Kasumi-1 (cell line): ENCODE measurements at regions not wholly inside any gene's neighbourhood (a gene's known extent, or its start where the extent isn't known, plus 50 kb on each side); places are given as distances from the start of the nearest gene placed in this dataset.
A peak's percentile ranks its signal among the peaks of the same experiment; 100 is the strongest.
"Not testable (repeated sequence)": the region's sequence is repeated elsewhere in the genome, so short reads cannot be mapped to it uniquely, and the experiment has no call there.

Experiments used
- DNase-seq, 2 experiments: peaks; one replicate each; lab custom pipeline; 2025; lab: John Stamatoyannopoulos, UW

DNA sequence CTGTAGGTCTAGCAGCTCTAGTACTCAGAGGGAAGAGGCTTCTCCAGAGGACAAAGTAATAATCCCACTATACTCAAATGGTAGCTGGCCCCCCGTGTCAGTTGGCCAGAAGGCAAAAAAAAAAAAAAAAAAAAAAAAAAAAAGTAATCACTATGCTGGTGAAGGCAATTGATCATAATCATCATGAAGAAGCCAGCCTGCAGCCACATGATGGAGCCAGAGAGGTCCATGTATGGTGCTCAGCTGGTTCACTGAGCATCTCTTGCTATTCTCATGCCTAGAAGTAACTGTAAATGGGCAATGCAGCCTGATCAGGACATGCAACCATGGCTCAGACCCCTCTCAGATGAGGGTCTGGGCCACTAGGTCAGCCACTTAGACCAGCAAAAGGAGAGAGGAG lies 378.8 kb downstream of the MED13L start:
- no peak for DNase-seq

DNA sequence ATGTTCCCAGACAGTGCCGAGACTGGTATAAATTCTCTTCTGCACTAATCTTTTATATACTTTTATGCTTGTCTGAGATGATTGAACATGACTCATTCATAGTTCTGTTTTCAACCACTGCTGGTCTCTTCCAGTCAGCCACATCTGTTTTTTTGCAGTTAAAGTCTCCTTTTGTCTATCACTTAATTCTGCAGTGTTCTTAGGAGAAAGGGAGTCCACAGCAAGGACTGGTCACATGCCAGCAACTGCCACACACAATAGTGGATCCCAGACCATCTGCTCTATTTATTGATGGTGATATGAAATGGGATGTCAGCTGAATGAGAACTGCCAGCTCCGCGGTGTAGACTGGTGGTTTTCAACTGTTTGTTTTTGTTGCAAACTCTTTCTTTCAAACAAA lies 379.8 kb downstream of the MED13L start:
- no peak for DNase-seq

DNA sequence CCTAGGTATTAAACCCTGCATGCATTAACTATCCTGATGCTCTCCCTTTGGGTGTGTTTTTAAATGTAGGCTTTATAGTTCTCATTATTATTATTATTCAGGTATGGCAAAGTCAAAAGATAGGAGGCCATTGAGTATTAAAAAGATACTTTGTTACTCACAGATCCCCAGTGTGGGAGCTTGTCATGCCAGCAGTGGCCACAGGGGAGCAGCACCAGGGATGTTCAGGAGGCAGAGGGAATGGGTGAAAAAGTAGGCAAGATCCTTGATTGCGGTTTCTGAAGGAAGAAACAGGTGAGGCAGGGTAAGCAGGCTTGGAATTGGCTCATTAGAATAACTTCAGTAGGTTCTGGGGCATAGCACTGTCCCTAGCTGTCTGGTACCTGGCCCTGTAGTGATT lies 382.2 kb downstream of the MED13L start:
- no peak for DNase-seq

DNA sequence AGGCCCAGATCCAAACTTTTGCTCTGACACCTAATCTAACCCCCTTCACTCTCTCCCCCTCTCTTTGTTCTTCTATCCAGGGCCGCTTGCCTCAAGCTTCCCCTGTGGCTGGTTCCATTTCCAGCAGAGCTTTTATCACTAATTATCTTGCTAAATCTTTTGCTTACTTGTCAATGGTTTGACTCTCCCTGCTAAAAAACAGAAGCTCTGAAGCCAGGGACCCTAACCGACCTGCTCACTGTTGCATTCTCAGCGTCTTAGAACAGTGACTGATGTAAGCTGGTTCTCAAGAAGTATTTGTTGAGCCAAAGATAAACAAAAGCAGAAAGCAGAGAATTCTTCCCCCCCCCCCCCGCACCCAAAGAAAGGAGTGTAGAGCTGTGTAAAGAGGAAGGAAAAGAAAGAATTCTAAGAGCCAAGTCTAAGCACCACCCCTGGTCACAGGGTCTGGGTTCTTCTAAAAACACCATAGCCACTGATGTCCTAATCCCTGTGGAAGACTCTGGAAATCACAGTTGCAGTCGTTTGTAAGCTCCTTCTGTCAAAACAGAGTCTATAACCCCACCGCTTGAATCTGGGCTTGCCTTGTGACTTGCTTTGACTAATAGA lies 385.8 kb downstream of the MED13L start:
- DNase-seq = no peak

DNA sequence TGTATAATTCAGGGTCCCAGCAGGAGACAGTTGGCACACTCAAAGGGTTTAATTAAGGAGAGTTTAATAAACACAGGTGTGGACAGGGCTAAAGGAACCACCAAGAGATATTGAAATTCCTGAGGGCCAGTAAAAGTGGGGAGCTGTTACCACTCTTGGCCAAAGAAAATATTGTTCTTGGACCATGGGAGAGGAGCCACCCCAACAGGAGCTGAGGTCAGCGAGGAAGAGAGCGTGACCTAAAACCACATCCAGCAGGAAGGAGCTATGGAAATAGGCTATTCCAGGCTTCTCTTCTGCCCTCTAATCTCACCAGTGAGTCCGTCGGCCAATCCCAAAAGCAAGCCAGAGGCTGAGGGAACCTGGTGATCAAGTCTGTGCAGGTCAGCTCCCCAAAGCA lies 390.8 kb downstream of the MED13L start:
- no peak for DNase-seq

DNA sequence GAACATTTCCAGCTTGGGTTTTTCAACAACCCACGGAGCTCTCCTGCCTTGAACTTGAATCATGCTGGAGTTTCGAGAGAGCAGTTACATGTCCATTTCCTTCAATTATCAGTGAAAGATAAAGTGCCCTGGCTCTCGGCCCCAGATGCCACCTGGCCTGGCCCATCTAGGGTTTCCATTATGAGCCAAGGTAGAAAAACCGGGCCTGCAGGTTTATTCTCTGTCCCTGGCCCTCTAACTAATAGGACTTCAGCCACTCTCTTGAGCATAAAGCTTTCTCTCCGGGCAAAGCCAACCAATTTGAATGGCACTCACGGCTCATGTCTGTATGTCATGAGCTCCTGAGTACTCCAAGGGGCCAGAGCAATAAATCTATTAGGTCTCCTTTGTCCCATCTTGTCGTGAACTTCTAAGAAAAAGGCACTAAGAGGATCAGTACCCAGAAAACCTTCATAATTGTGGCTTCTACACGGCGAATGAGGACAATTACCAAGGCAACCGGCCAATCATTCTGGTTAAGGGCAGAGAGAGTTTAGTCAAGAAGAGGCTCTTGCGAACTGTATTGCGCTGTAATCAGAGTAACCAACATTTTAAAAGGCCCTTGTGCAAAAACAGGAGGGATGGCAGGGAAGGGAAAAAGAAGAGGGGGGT lies 392.3 kb downstream of the MED13L start:
- no peak for DNase-seq

DNA sequence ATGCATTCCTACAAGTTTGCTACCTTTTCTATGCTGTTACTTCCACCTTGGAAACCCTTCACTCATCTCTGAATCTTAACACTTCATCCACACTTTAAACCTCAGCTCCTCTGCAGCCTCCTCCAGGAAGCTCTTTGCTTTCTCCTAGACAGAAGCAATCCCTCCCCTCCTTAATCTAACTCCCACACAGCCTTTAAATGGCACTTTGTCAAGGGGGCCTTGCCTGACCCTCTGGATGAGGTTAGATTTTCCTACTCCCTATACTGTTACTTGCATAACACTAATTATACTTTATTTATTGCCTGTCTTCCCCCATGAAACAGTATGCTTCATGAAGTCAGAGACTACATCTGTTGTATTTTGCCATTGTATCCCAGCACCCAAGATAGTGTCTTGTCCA lies 394.6 kb downstream of the MED13L start:
- no peak for DNase-seq

DNA sequence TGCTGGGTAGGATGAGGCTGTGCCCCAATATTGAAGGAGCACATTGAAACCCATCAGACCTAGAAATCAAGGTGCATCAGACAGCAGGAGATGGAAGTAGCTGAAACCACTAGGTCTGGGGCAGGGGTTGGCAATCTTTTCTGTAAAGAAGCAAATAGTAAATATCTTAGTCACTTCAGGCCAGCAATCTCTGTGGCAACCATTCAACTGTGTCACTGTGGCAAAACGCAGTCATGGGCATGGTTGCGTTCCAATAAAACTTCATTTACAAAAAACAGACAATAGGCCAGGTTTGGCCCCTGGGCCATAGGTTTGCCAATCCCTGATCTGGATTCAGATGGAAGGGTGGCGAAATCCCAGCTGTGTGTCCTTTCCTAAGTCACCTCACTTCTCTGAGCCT lies 397.3 kb downstream of the MED13L start:
- no peak for DNase-seq

DNA sequence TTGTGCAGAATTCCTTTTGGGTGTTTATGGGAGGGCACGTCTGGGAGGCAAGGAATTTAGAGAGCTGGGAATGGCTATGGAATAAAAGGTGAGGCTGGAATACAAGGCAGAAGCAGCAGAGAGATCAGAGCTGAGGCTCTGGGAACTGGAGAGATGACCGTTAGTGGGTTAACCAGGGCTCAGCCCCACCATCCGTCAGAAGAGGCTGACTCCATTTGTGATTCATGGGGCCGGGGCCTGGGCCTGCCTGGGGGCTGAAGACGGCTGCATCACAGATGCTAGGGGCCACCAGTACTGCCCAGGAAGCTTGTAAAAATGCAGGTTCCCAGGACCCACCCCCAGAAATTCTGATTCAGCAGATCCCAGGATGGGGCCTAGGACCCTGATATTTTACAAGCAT lies 398.1 kb downstream of the MED13L start:
- no peak for DNase-seq

DNA sequence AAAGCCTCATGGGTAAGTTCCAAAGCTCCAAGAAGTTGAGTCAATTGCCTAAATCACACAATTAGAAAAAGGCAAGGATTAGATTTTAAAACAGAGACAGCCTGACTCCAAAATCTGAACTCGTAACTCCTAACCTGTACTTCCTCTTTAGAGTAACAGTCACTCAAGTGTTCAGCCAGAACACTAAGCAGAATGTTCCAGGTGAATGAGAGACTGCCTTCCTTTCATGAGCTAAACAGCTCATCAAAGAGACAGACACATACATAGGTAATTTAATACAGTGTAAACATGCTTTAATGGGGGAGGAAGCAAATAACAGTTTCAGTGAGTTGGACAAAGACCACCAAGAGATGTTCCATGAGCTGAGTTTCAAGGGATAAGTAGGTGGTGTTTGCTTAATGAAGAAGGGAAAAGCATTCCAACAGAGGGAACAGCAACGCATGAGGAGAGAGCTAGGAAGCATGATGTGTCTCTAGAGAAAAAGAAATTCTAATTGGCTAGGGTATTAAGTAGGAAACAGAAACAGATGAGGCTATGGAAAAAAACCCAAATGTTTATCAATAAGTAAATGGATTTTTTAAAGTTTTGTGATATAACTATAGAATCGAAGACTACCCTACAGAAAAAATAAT lies 403.9 kb downstream of the MED13L start:
- no peak for DNase-seq

DNA sequence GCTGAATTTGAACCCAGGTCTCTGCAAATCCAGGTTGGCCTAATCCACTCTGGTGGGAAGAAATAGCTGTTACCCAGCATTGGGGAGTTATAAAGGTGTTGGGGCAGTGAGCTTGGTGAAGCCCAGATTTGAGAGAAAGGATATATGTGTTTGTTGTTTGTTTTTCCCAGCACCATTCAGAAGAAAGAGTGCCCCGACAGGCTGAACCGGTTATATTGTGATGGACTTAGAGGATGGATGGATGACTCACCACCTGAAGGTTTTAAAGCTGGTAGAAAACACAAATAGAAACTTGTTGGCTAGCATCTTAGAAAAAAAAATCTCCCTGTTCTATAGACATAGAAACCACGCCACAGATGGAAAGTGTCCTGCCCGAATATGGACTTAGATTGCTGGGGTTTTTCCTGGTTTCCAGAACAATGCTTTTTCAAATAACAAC lies 404.6 kb downstream of the MED13L start:
- DNase-seq = no peak

DNA sequence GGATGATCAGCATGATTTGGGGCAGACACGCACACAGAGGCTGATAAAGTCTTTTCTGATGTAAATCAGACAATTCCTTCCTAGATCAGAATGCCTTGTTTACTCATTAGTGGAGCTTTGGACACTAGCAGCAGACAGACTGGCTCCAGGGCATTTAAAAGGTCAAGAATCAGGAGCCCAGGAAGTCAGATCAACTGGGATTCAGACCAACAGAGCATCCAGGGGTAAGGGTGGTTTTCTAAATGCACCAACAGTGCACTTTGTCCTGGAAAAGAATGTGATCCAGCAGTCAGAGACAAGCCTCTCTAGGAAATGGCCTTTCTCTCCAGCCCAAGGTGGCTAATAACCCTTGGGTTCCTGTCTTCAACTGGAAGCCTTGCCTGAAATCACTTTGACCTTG lies 405.3 kb downstream of the MED13L start:
- DNase-seq = no peak

DNA sequence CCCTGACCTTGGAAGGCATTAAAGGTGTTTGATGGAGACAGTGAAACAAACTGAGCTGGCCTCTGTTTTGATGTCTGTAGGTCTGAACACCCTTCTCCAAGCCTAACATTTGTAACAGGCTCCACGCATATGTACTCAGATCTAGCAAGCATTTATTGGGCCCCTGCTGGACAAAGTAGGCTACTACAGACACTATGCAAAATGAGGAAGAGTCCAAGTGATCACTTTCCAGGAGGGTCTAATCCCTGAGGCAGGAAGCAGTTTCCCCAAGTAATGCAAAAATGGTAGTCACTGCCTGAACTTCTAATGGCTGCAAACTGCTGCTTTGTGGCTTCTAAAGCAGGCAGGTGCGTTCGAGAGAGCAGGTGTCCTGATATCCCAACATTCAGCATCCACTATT lies 405.8 kb downstream of the MED13L start:
- peak; percentile 69 to 71 for DNase-seq

DNA sequence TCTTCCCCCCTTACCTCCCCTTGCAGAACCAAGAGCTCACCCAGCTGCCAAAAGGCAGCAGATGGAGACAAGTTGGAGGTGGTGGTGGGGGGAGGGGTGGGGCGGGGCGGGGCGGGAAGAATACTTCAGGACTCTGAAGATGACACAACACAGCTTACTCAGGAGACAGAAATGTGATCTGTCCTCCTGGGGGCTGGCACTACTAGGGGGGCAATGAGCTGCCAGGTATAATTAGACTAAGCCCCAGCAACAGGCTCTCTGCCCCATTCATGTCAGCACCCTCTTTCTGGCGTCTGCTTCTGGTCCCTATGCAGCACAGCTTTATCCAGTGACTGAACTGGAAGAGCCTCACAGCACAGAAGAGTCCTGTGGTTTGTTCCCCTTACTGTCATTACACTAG lies 407.0 kb downstream of the MED13L start:
- no peak for DNase-seq

DNA sequence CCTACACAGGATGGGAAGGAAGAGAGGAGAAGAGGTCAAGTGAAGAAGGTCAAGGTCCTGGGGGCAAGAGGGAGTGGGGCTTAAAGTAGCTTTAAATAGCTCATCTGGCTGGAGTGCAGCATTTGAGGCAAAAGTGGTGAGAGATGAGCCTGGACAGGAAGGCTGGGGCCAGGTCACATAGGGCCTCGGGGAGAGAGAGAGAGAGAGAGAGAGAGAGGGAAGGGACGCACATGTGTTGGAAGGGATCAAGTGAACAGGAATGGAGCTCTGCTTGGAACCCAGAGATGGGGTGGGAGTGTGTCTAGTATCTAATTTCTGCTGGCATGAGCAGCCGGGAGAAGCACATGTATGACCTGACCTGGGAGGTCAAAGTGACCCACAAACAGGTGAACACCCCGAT lies 407.5 kb downstream of the MED13L start:
- no peak for DNase-seq

DNA sequence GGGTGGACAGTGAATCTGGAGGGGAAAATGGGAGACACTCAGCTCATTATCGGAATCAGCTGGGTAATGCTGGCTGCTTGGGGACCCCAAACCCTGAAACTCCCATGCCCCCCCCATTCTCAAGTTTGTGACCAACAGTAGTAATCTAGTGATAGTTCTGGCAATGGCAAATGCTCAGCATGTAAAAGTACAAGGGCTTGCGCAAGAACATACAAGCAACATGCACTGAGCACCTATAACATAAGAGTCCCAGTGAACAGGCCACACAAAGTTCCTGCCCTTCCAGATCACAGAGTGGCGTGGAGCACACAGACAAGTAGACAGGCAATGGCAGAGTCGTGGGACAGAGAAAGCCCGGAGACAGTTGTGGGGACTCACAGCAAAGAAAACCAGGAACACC lies 407.9 kb downstream of the MED13L start:
- DNase-seq = no peak

DNA sequence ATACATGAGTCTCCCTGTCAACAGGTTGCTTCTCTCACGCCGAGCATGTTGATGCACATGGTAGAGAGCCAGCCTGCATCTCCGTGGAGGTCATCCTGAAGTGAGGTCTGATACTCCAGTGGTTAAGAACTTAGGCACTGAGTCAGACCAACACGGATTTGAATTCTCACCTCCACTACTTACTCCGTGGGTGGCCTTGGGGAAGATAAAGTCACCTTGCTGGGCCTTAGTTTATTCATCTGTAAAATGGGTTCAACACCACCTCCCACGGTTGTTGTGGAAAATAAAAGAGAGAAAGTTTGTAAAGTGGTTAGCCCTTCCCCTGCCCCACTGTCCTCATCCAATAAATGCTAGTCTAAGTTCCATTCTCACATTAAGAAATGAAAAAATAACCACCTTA lies 408.9 kb downstream of the MED13L start:
- no peak for DNase-seq

DNA sequence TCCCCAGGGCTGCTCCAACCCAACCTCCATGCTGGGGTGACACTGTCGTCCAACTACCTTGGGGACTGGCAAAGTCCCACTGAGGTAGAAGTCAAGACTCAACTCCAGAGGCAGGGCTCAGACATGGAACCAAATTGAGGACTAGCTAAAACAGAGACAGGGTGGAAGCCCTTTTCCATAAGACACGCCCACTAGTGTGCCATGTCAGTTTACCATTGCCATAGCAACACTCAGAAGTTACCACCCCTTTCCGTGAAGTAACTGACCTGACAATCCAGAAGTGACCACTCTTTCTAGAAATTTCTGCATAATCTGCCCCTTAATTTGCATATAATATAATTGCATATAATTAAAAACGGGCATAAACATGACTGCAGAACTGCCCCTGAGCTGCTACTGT lies 409.6 kb downstream of the MED13L start:
- DNase-seq = no peak

DNA sequence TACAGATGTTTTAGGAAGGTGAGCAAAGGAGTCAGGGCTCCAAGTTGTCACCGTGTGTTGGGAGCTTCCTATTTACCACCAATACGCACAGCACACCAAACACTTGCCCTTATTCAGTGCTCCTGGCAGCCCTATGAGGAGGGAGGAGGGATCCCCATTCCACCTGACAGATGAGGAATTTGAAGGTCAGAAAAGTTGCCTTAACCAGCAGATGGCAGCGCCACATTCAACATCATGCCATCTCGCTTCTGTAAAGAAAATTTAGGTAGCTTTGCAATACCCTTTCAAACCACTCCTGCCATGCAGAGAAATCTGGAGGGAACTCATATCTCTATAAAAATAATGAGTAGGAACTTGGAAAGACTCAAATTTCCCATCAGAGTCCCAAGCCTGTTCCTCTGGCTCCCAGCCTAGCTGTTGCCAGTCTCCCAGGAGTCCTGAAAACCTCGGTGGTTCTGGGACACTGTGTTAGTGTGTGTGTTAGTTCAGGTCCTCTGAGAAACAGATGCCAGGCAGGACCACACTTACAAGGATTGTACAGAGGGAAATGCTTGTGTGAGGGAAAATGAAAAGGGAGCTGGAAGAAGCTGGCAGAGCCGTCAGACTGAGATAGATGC lies 410.5 kb downstream of the MED13L start:
- peak in 1 of 2 experiments; percentile 2 for DNase-seq

DNA sequence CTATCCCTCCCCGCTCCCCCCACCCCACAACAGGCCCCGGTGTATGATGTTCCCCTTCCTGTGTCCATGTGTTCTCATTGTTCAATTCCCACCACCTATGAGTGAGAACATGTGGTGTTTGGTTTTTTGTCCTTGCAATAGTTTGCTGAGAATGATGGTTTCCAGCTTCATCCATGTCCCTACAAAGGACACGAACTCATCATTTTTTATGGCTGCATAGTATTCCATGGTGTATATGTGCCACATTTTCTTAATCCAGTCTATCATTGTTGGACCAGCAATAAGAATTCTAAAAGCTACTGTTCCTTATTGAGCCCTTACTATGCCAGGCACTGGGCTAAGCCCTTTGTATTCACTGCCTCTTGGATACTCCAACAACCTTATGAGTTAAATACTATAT lies 411.2 kb downstream of the MED13L start:
- not testable (repeated sequence) for DNase-seq

DNA sequence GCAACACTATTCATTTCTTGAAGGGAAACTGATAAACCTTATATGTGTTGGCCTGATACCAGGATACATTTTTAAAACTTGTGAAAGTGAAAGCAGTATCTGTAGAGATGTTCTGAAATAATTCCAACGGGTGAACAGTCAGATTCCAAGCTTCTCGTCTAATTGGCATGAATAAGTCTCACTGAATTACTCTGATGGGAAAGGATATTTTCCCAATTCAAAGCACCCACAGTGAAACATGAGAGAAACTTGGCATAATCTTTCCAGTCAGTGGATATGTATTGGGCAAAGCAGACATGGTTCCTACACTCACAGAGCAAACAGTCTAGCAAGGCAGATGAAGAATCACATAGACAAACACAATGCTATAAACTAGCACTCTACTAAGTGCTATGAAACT lies 413.1 kb downstream of the MED13L start:
- no peak for DNase-seq

DNA sequence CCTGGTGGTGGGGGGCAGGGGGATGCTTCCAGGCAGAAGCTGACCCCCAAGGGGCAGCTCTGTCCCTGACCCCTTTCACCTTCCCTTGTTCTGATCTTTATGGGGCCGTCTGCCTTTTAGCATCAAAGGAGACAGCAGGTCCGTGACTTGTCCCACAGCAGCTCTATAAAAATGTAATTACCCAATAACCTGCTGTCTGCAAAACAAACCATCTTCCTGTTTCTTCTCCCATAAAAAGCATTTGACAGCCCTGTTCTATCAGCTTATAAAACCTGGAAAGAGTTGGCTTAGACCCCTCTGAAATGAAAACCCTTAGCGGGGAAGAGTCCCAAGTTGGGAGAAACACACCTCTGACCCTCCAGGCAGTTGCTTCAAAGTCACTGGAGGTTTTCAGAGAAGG lies 416.9 kb downstream of the MED13L start:
- no peak for DNase-seq

DNA sequence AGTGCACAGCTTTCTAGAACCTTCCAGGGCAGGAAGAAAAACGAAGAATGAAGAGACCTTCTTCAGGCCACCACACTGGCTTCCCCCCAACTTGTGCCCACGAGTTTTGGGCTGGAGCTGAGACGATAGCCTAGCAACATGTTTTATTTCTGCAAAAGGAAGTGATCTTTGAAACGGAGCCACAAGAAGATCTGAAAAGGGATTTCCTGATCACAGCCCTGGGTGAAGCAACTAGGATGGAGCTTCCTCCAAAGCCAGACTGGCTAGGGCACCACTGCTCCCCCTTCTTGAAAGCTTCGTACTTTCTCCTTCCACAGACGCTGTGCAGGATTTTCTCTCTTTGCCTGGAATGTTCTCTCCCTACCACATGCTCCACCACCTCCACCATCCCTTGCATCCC lies 418.3 kb downstream of the MED13L start:
- DNase-seq = no peak
